Fibroblast of skin of left quadriceps (primary cell): ENCODE measurements at regions not wholly inside any gene's neighbourhood (a gene's known extent, or its start where the extent isn't known, plus 50 kb on each side); places are given as distances from the start of the nearest gene placed in this dataset.

Experiments
- DNase-seq, 2 experiments: peaks; one replicate each; pipeline ENCODE4 v3.0.0-alpha.2; 2013; ENCODE audit warnings: low read depth in 2 of 2

GRCh38 chr13:47121092-47121763 lies 224.4 kb upstream of the HTR2A start:
- DNase-seq, result no peak

- DNase-seq, result no peak
These were observed 223.4 kb upstream of the HTR2A start for GRCh38 chr13:47120282-47120681.

GRCh38 chr13:47119575-47120235 lies 222.9 kb upstream of the HTR2A start:
- DNase-seq, result peak in 1 of 2 experiments; percentile 28

- DNase-seq, result no peak
These were observed 220.4 kb upstream of the HTR2A start for GRCh38 chr13:47117268-47117667.

- peak; percentile 62 to 69 for DNase-seq
These were observed 217.2 kb upstream of the HTR2A start for GRCh38 chr13:47114030-47114429.

GRCh38 chr13:47112903-47113299 lies 216.0 kb upstream of the HTR2A start:
- DNase-seq, result no peak

- no peak for DNase-seq
These were observed 215.5 kb upstream of the HTR2A start for GRCh38 chr13:47112205-47112902.

- no peak for DNase-seq
These were observed 214.6 kb upstream of the HTR2A start for GRCh38 chr13:47111499-47111898.

GRCh38 chr13:47110833-47111240 lies 214.0 kb upstream of the HTR2A start:
- DNase-seq, result no peak

GRCh38 chr13:47110141-47110540 lies 213.3 kb upstream of the HTR2A start:
- DNase-seq, result no peak

- DNase-seq, result no peak
These were observed 212.2 kb upstream of the HTR2A start for GRCh38 chr13:47109028-47109427.

GRCh38 chr13:47100214-47100853 lies 203.5 kb upstream of the HTR2A start:
- no peak for DNase-seq

GRCh38 chr13:47094734-47095434 lies 198.0 kb upstream of the HTR2A start:
- DNase-seq, result no peak

- no peak for DNase-seq
These were observed 195.3 kb upstream of the HTR2A start for GRCh38 chr13:47092202-47092601.

- peak; percentile 50 to 53 for DNase-seq
These were observed 191.0 kb upstream of the HTR2A start for GRCh38 chr13:47087841-47088240.

- DNase-seq, result no peak
These were observed 190.4 kb upstream of the HTR2A start for GRCh38 chr13:47087241-47087640.

GRCh38 chr13:47085346-47085745 lies 188.5 kb upstream of the HTR2A start:
- peak in 1 of 2 experiments; percentile 23 for DNase-seq

GRCh38 chr13:47081850-47082249 lies 185.0 kb upstream of the HTR2A start:
- DNase-seq, result no peak

GRCh38 chr13:47081246-47081645 lies 184.4 kb upstream of the HTR2A start:
- DNase-seq, result no peak

- DNase-seq, result no peak
These were observed 183.8 kb upstream of the HTR2A start for GRCh38 chr13:47080621-47081020.

GRCh38 chr13:47076500-47076899 lies 179.6 kb upstream of the HTR2A start:
- DNase-seq, result peak; percentile 73 to 77

GRCh38 chr13:47069133-47069532 lies 172.3 kb upstream of the HTR2A start:
- DNase-seq, result no peak
